ENCODE measurements at regions not wholly inside any gene's neighbourhood (a gene's known extent, or its start where the extent isn't known, plus 50 kb on each side); places are given as distances from the start of the nearest gene placed in this dataset.

- no peaks in the 10 kb centered on the region for H3K79me2 ChIP-seq (ENCODE audit: low read length)
- H2AFZ ChIP-seq (ENCODE audit: low read length), result peak overlapping the region; percentile 55
- peak overlapping the region; percentile 24; the same call in 1 of the 2 replicates for H3K9ac ChIP-seq (ENCODE audit: low read length)
- DNase-seq, result no peak
- peak overlapping the region; percentile 83 for H3K4me2 ChIP-seq (ENCODE audit: low read depth, low read length)
- no peaks in the 10 kb centered on the region for H3K9me3 ChIP-seq (replicated peaks; ENCODE audit: insufficient read depth, low read length)
- peaks cover 17% of the 10 kb centered on the region; the same call in 1 of the 2 replicates for H3K4me1 ChIP-seq (ENCODE audit: low read length)
- no peaks in the 10 kb centered on the region for H3K27me3 ChIP-seq (replicated peaks; ENCODE audit: insufficient read depth, low read length)
- no peaks in the 10 kb centered on the region for H4K20me1 ChIP-seq (ENCODE audit: insufficient read depth, low read length)
- no peaks in the 10 kb centered on the region for H3K9me2 ChIP-seq (replicated peaks; ENCODE audit: insufficient read depth, low read length)
- no peaks in the 10 kb centered on the region for H3K36me3 ChIP-seq (replicated peaks; ENCODE audit: insufficient read depth, low read length)
- H3K27ac ChIP-seq (ENCODE audit: low read length), result peak overlapping the region; percentile 4; the same call in 1 of the 2 replicates
- TF ChIP-seq EZH2phosphoT487 (IDR thresholded peaks at IDR 0.05; ENCODE audit: low read length) (no peak), CTCF (IDR thresholded peaks at IDR 0.05; ENCODE audit: low read length) (no peak)
- H3F3A ChIP-seq (ENCODE audit: insufficient read depth, low read length), result peaks cover 5% of the 10 kb centered on the region; the same call in 1 of the 2 replicates
- peak overlapping the region; percentile 28 for H3K4me3 ChIP-seq (ENCODE audit: low read length)
Measured at GRCh38 chr2:64858541-64859311, 130.5 kb upstream of the SLC1A4 start.

DNA sequence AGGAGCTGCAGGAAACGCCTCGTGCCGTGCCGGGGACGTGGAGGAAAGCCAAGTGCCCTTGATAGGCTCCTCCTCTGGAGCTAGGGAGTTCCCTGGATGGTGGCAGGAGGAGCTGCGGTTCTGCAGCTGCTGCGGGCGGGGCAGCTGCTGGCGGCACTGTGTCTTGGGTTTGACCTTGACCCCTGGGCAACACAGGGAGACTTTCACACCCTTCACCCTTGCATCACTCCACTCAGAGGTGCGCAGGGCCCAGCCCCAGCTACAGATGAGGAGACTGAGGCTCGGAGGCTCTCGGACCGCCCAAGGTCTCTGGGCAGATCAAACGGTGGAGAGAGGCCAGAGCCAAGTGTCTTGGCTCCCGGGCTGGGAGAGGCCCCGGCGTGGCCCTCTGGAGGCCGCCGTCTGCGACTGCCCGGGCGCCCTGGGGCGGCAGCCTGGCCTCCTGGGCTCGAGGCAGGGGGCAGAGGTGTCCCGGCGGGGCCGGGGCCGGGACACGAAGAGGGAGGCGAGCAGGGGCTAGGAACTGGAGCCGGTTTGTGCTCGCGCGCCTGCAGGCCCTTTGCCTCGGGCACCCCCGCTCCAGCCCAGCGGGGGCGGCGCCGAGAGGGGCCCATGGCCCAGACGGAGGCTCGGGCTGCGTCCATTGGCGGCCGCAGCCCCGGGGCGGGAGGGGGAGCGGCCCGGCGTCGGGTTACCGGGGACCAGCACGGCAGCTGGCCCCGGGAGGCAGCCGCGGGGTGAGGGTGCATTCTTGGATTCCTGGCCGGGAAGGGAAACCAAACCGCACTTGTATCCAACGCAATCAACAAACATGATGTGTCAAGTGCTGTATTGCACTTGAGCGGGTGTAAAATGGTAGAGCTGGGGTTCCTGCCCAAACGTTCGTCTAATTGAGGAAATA lies 129.6 kb upstream of the SLC1A4 start:
- TF ChIP-seq EZH2phosphoT487 (IDR thresholded peaks at IDR 0.05; ENCODE audit: low read length) (no peak), CTCF (IDR thresholded peaks at IDR 0.05; ENCODE audit: low read length) (peak; percentile 23)
- peak; percentile 73 for DNase-seq
- Histone ChIP-seq H3K79me2 (ENCODE audit: low read length) (no peaks in the 10 kb centered on the region), H2AFZ (ENCODE audit: low read length) (peak overlapping the region; percentile 55), H3K36me3 (replicated peaks; ENCODE audit: insufficient read depth, low read length) (no peaks in the 10 kb centered on the region), H3K4me2 (ENCODE audit: low read depth, low read length) (peak overlapping the region; percentile 83), H3K4me1 (ENCODE audit: low read length) (peaks cover 17% of the 10 kb centered on the region; the same call in 1 of the 2 replicates), H3K4me3 (ENCODE audit: low read length) (peak overlapping the region; percentile 28), H3K9me3 (replicated peaks; ENCODE audit: insufficient read depth, low read length) (no peaks in the 10 kb centered on the region), H4K20me1 (ENCODE audit: insufficient read depth, low read length) (no peaks in the 10 kb centered on the region), H3K9ac (ENCODE audit: low read length) (peak overlapping the region; percentile 24; the same call in 1 of the 2 replicates), H3K9me2 (replicated peaks; ENCODE audit: insufficient read depth, low read length) (no peaks in the 10 kb centered on the region), H3F3A (ENCODE audit: insufficient read depth, low read length) (peaks cover 5% of the 10 kb centered on the region; the same call in 1 of the 2 replicates), H3K27ac (ENCODE audit: low read length) (peak overlapping the region; percentile 29; the same call in 1 of the 2 replicates), H3K27me3 (replicated peaks; ENCODE audit: insufficient read depth, low read length) (no peaks in the 10 kb centered on the region)

DNA sequence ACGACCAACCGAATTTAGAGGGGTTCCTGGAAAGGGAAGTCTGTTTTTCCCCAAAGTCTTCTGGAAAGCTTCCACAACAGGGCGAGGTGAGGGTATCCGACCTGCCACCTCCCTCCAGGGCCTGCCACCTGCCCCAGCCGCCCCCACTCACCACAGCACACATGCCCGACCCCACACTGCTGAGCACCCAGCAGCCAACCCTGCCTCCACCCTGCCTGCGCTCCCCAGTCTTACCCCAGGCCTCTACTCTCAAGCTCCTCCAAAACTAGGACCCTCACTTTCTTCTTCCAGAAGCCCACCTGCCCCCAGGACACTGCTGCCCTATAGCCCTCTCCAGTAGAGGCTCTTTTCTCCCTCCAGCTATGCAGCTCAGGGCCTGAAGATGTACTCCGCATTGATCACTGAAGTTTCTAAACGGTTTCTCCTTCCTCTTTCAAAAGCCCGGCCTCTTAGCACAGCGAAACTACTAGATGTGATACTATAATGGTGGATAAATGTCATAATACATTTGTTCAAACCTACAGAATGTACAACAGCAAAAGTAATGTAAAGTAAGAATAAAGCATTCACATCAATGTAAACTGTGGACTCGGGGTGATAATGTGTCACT lies 128.8 kb upstream of the SLC1A4 start:
- Histone ChIP-seq H3K27ac (ENCODE audit: low read length) (no peak overlapping the region; the same call in 1 of the 2 replicates), H3K36me3 (replicated peaks; ENCODE audit: insufficient read depth, low read length) (no peaks in the 10 kb centered on the region), H3K4me2 (ENCODE audit: low read depth, low read length) (peak overlapping the region; percentile 83; the same call in 1 of the 2 replicates), H3K9me2 (replicated peaks; ENCODE audit: insufficient read depth, low read length) (no peaks in the 10 kb centered on the region), H3F3A (ENCODE audit: insufficient read depth, low read length) (peaks cover 5% of the 10 kb centered on the region; the same call in 1 of the 2 replicates), H3K27me3 (replicated peaks; ENCODE audit: insufficient read depth, low read length) (no peaks in the 10 kb centered on the region), H3K79me2 (ENCODE audit: low read length) (no peaks in the 10 kb centered on the region), H3K4me1 (ENCODE audit: low read length) (peaks cover 17% of the 10 kb centered on the region; the same call in 1 of the 2 replicates), H3K9ac (ENCODE audit: low read length) (no peak overlapping the region), H3K4me3 (ENCODE audit: low read length) (no peak overlapping the region), H2AFZ (ENCODE audit: low read length) (no peak overlapping the region), H4K20me1 (ENCODE audit: insufficient read depth, low read length) (no peaks in the 10 kb centered on the region), H3K9me3 (replicated peaks; ENCODE audit: insufficient read depth, low read length) (no peaks in the 10 kb centered on the region)
- TF ChIP-seq EZH2phosphoT487 (IDR thresholded peaks at IDR 0.05; ENCODE audit: low read length), result no peak
- no peak for TF ChIP-seq EZH2 (optimal IDR thresholded peaks at IDR 0.05; ENCODE audit: low read depth, low read length)
- TF ChIP-seq CTCF (IDR thresholded peaks at IDR 0.05; ENCODE audit: low read length), result no peak
- no peak for DNase-seq

All from MM.1S (cell line).